Stimulated activated CD8-positive, alpha-beta memory T cell treated with anti-CD3 and anti-CD28 coated beads, Interleukin-7, amount 100 ng/mL, for 48 hours (primary cell): ENCODE measurements at regions not wholly inside any gene's neighbourhood (a gene's known extent, or its start where the extent isn't known, plus 50 kb on each side); places are given as distances from the start of the nearest gene placed in this dataset.
A peak's percentile ranks its signal among the peaks of the same experiment; 100 is the strongest.
"Not testable (repeated sequence)": the region's sequence is repeated elsewhere in the genome, so short reads cannot be mapped to it uniquely, and the experiment has no call there.

Experiments
- DNase-seq, 2 donors: peaks; one replicate each; pipeline ENCODE4 v3.0.0-alpha.2; 2020; ENCODE audit warnings: low read depth in 1 of 2; ENCODE audit errors: extremely low read depth in 1 of 2

- not testable (repeated sequence) for DNase-seq
Measured at GRCh38 chr3:125790312-125790711, 178.7 kb upstream of the ROPN1B start.

- DNase-seq, result not testable (repeated sequence)
Measured at GRCh38 chr3:125791021-125791420, 178.0 kb upstream of the ROPN1B start.

DNA sequence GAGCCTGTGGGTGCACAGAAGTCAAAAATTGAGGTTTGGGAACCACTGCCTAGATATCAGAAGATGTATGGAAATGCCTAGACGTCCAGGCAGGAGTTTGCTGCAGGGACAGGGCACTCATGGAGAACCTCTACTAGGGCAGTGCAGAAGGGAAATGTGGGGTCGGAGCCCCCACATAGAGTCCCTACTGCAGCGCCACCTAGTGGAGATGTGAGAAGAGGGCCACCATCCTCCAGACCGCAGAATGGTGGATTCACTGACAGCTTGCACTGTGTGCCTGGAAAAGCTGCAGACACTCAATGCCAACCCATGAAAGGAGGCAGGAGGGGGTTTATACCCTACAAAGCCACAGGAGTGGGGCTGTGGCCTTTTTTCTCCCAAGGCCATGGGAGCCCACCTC is 159.0 kb upstream of the ROPN1B start:
- not testable (repeated sequence) for DNase-seq

GRCh38 chr3:125822175-125822574 is 146.8 kb upstream of the ROPN1B start:
- peak; percentile 4 to 66 for DNase-seq

GRCh38 chr3:125831005-125831750 is 137.8 kb upstream of the ROPN1B start:
- DNase-seq, result not testable (repeated sequence)

DNA sequence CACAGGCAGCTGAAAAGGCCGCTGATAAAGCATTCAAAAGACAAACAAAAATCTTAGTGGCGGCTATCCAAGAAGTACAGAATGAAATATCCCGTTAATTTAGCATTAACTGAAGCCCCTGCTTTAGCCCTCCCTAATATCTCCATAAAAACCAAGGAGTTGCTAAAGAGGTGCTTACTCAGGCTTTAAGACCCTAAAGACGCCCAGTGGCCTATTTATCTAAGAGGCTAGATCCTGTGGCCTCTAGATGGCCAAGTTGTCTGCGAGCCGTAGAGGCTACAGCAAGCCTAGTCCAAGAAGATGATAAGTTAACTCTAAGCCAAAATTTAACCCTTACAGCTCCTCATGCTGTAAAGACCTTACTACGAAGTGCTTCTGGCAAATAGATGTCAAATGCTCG is 133.4 kb upstream of the ROPN1B start:
- DNase-seq, result not testable (repeated sequence)

DNA sequence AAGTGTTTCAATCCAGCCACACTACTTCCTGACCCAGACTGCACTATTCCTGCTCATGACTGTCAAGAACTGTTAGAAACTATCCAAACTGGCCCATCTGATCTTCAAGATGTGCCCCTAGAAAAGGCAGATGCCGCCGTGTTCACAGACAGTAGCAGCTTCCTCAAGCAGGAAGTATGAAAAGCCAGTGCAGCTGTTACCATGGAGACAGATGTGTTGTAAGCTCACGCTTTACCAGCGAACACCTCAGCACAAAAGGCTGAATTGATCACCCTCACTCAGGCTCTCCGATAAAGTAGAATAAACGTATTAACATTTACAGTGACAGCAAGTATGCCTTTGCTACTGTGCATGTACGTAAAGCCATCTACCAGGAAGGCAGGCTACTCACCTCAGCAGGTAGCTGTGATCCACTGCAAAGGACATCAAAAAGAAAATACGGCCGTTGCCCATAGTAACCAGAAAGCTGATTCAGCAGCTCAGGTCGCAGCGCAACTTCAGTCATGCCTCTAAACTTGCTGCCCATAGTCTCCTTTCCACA is 132.9 kb upstream of the ROPN1B start:
- DNase-seq, result not testable (repeated sequence)

DNA sequence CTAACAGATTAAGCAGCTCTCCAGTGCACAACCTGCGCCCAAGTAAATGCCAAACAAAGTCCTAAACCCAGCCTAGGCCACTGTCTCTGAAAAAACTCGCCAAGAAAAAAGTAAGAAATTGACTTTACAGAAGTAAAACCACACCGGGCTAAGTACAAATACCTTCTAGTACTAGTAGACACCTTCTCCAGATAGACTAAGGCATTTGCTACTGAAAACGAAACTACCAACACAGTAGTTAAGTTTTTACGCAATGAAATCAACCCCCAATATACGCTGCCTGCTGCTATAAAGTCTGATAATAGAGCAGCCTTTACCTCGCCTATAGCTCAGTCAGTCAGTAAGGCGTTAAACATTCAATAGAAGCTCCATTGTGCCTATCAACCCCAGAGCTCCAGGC is 132.2 kb upstream of the ROPN1B start:
- DNase-seq, result not testable (repeated sequence)

GRCh38 chr3:125838857-125839256 is 130.1 kb upstream of the ROPN1B start:
- not testable (repeated sequence) for DNase-seq

DNA sequence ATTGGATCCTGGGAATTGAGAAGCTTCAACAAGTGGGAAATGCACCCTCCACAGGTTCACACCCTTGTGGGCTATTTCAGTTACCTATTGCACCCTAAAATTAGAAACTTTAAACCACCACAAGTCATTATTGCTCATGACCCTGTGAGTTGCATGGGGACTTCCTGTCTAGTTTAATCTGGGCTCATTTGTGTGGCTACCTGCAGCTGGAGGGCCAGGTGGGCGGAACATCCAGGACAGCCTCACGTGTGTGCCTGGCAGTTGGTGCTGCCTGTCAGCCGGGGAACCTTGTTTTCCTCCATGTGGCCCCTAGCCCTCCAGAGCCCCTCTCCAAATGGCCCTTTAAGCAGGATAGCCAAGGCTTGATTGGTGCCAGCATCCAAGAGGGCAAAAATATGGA is 128.5 kb upstream of the ROPN1B start:
- not testable (repeated sequence) for DNase-seq

DNA sequence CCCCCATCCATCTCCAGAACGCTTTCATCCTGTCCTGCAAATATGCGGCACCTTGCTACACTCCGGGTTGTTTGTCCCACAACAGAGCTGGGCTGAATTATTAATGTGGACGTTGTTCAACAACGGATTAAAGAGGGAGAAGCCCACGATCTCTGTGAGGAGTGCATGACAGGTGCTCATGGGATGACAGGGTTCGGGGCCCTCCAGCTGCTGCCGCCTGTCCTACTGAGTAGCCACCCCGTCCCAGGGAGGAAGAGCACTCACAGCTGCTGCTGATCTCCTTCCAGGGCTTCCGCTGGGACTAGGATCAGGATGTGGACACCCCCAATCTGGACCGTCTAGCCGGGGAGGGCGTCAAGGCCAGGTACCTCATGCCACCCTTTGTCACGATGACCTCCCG is 121.0 kb upstream of the ROPN1B start:
- DNase-seq, result not testable (repeated sequence)

DNA sequence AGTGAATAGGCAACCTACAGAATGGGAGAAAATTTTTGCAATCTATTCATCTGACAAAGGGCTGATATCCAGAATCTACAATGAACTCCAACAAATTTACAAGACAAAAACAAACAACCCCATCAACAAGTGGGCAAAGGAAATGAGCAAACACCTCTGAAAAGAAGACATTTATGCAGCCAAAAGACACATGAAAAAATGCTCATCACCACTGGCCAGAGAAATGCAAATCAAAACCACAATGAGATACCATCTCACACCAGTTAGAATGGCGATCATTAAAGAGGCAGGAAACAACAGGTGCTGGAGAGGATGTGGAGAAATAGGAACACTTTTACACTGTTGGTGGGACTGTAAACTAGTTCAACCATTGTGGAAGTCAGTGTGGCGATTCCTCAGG is 114.0 kb upstream of the ROPN1B start:
- not testable (repeated sequence) for DNase-seq

DNA sequence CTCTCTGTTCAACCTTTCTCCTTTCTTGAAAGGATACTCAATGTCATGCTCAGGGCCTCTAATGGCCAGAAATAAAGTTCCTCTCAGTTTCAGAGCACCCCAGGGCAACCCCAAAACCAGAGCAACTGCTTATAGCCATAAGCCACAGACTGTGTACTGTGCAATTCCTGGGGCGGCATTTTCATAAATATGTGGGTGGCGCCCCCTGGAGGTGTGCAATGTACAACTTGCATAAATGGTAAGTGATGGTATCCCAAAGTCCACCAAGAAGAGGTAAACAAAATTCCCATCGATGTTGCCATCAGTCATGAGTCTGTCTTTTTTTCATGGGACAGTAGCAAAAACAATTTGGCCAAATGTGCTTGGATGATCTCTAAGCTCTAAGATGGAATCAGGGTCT is 108.4 kb upstream of the ROPN1B start:
- DNase-seq, result not testable (repeated sequence)

DNA sequence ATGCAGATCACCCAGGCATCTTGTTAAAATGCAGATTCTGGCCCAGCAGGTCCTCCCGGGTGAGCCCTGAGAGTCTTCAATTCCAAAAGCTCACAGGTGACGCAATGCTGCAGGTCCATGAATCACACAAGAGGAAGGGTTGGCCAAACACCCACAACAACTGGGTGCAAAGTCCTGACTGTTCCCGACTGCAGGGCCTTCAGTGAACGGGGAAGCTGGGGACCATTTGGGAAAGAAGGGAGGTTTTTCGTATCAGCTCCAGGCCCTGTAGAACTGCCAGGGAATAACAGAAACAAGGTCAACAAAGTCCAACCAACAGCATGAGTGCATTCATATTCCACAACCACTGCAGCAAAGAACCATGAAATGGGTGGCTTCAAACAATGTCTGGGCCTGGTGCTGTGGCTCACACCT is 106.1 kb upstream of the ROPN1B start:
- DNase-seq, result not testable (repeated sequence)

- DNase-seq, result not testable (repeated sequence)
Measured at GRCh38 chr3:125864532-125864931, 104.4 kb upstream of the ROPN1B start.

DNA sequence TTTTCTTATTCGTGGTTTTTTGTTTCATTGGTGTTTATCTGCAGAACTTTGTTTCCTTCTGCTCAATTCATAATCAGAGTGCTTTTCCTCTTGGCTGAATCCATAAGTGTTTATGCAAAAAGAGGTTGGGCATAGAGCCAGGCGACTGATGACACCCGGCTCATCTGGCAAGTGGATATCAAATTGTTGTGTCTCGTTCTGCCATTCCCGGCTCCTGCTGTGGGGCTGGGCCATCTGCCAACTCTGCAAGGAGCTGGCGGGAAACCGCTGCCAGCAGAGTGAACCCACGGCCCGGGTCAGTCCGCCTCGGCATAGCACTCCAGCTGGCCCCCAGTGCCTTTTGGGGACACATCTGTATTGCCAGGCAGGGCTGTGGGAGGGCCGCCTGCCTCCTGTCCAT is 83.0 kb upstream of the ROPN1B start:
- not testable (repeated sequence) for DNase-seq

GRCh38 chr3:125899181-125899580 is 69.8 kb upstream of the ROPN1B start:
- DNase-seq, result not testable (repeated sequence)

DNA sequence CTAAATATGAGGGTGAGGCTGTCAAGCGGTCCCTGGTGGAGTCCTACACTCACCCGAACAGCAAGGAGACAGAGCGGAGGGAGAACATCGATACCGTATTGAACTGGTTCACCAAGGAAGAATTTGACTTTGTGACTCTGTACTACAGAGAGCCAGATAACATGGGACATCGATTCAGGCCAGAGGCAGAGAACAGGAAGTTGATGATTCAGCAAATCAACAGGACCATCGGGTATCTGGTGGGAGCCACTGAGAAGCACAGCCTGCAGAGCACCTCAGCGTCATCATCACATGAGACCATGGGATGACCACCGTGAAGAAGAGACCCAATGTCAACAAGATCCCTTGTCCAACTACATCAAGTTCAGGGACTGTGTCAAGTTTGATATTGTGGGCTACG is 67.5 kb upstream of the ROPN1B start:
- DNase-seq, result not testable (repeated sequence)

DNA sequence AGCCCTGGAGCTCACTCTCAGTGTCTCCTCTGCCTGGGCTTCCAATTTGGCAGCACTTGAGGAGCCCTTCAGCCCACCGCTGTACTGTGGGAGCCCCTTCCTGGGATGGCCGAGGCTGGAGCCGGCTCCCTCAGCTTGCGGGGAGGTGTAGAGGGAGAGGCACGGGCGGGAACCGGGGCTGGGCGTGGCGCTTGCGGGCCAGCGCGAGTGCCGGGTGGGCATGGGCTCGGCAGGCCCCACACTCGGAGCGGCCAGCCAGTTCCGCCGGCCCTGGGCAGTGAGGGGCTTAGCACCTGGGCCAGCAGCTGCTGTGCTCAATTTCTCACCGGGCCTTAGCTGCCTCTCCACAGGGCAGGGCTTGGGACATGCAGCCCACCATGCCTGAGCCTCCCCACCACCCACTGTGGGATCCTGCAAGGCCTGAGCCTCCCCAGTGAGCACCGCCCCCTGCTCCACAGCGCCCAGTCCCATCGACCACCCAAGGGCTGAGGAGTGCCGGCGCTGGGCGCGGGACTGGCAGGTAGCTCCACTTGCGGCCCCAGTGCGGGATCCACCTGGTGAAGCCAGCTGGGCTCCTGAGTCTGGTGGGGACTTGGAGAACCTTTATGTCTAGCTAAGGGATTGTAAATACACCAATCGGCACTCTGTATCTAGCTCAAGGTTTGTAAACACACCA is 65.1 kb upstream of the ROPN1B start:
- DNase-seq, result not testable (repeated sequence)

GRCh38 chr3:125907279-125907678 is 61.7 kb upstream of the ROPN1B start:
- DNase-seq, result not testable (repeated sequence)

DNA sequence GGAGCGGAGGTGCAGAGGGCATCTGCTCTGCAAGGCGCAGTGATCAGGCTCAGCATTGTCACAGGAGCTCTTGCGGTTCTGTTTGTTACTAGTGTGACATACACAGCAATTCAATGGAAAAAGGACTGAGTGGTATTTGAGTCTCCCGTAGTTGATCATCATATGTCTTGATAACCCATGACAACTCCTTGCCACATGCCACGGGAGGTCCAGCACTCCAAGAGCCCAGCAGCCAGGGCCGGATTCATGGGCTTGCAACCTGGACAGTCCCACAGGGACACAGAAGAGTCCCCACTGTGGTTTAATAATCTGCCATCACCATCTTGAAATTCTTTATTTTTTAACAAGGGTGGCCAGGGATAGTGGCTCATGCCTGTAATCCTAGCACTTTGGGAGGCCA is 58.1 kb upstream of the ROPN1B start:
- not testable (repeated sequence) for DNase-seq
